GM19397 (cell line): ENCODE measurements at regions not wholly inside any gene's neighbourhood (a gene's known extent, or its start where the extent isn't known, plus 50 kb on each side); places are given as distances from the start of the nearest gene placed in this dataset.

Source experiments
- ATAC-seq: cut with Tn5 transposase; IDR thresholded peaks from one replicate; pipeline ENCODE4 v1.9.1; 2021; ENCODE audit warnings: mild to moderate bottlenecking, moderate library complexity; ENCODE audit not compliant: unreplicated experiment

DNA sequence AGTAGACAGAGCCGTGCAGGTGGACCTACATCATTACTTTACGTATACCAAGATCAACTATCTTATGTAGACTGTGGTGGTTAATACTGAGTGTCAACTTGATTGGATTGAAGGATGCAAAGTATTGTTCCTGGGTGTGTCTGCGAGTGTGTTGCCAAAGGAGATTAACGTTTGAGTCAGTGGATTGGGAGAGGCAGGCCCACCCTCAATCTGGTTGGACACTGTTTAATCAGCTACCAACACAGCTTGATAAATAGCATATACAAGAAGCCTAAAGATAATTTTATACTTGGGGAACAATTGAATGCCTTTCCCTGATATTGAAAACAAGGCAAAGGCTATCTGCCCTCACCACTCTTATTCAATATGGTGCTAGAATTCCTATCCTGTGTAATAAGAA, 604.2 kb upstream of the ZEB2 start:
- ATAC-seq = no peak

DNA sequence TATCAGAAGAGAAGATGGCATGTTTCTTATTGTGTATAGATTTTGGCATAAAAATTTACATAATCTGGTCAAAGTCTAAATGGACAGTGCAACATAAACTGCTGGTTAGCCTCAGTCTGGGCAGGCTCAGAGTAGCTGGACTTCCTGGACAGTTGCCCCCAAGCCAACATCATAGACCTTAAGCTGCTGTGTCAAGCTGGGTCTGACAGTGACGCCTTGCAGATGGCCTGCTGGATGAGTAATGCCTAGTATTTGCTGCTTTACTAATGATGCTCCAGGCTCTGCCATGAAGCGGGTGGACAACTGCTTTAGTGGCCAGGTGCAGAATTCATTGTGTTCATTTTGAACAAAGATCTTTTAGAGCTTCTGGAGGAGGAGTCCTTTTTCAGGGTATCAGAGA, 603.7 kb upstream of the ZEB2 start:
- ATAC-seq = no peak

DNA sequence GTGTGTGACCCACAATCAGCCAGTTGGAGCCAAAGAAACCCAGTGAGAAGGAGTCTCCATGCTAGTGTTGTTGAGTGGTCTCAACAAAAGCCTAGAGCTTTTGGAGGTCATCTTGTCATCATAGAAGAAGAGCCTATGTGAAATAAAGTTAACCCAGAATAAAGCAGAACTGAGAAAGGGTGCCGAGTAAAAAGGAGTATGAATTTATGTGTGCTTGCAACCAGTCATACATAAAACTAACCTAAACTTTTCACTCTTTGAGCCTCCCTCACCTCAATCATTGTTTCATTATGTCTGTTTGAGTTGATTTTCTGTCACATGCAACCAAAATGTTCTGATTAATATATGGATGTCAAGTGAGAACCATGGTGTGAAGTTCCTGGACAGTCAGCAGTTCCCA, 599.3 kb upstream of the ZEB2 start:
- no peak for ATAC-seq

DNA sequence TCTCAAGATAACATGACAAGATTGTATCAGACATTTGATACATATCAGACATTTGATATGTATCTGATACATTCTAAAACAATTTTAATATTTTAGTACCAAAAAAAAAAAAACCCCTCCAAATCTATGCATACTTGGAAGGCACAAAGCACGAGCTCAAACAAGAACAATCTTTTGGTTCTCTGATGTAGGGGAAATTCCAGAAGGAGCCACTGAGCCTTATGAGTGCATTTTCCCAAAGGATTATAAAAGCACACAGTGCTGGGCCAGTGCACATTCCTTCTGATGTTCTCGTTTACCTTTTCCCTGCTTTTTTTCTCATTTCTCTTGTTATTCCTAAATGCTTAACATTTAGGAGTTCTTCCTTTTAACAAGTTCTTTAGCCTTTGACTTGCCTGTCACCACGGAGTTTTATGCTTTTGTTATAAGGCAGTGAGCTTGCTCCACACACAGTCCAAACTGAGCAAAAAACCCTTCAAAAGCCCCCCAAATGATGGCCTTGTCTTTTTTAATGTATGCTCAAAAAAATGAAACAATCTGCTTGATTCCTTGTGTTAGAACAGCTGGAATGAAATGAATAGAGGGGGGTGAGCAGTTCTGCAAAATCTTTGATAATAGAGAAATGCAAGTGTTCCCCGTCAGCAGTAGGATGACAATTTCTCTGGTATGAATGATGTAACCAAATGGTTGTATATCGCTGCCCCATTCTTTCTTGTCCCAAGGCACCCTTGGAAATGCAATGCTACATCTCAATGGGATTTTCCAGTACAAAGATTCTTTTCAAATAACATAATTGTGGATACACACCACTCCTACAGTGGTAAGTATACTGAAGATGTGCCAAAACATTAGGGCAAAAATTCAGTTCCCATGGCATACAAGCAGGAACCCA, 597.2 kb upstream of the ZEB2 start:
- ATAC-seq = no peak

DNA sequence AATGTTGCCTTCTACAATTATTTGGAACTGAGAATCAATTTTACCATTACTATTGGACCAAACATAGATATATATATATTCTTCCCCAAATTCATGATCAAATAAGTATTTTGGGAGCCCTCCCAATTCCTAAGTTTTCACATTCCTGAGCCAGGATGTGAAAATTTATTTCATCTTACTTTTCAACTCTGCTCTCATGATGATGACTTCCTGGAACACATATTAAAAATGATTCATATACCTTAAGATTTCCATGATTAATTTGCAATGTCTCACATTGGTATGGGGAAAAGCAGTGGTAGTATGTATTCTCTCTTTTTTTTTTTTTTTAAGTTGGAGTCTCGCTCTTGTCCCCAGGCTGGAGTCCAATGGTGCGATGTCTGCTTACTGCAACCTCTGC, 596.1 kb upstream of the ZEB2 start:
- no peak for ATAC-seq

DNA sequence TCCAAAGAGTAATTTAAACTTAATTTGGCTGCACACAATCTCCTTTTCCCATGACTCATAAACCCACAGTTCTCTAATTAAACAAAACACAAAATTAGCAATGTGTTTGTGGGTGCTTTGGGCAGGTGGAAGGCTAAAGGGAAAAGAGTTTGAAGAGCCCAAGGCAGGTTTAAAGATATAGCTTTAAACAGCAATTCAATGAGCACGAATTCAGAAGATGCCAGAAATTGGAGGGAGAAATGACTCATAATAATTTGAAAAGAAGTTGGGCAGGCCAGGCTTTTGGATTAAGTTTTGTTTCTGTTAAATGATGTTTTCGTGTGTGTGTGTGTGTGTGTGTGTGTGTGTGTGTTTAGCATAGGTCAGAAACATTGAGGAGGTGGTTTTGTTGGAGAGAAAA, 594.8 kb upstream of the ZEB2 start:
- ATAC-seq = no peak

DNA sequence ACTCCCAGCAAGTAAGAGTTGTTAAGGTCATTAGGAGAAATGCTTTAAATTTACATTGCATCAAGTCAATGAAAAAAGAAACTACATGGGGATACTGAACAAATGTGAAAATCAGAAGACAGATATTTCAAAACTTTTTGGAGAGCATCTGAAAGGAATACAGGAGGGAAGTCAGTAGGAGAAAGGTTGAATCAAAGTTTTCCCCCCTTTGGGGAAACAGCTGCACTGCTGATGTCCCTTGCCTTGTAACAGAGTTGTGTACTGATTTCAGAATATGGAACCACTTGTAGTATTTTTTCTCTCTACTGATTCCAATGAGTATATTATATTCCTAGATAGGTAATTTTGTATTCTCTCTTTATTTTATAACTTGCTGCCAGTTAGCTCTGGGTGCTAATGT, 592.5 kb upstream of the ZEB2 start:
- no peak for ATAC-seq

DNA sequence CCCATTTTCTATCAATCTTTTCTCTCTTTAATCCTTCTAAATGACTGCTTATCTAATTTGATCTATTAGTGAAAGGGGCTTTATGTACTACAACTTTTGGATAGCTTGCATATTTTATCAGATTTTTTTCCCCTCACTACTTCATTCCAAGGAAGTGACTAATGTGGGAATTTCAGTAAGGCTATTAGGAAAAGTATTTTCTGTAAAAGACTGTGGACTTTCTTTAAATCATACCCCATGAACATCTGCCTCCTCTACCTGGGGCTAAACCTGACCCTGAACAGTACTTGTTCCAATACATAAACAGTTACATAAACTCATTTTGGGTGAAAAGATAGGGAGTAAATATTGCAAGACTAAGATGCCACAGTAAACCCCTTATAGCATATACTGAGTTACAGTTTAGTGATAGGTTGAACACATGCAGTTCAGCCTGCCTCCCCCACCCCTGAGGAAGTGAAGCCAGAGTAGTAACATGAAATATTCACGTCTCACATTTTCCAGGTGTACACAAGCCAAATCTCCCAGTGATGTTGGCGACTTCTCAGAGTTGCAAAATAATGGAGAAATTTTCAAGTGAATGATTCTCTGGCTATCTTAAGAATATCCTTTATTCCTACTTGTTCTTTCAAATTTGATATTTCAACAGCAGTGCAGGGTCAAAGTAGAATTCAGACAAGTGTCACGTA, 590.9 kb upstream of the ZEB2 start:
- no peak for ATAC-seq

DNA sequence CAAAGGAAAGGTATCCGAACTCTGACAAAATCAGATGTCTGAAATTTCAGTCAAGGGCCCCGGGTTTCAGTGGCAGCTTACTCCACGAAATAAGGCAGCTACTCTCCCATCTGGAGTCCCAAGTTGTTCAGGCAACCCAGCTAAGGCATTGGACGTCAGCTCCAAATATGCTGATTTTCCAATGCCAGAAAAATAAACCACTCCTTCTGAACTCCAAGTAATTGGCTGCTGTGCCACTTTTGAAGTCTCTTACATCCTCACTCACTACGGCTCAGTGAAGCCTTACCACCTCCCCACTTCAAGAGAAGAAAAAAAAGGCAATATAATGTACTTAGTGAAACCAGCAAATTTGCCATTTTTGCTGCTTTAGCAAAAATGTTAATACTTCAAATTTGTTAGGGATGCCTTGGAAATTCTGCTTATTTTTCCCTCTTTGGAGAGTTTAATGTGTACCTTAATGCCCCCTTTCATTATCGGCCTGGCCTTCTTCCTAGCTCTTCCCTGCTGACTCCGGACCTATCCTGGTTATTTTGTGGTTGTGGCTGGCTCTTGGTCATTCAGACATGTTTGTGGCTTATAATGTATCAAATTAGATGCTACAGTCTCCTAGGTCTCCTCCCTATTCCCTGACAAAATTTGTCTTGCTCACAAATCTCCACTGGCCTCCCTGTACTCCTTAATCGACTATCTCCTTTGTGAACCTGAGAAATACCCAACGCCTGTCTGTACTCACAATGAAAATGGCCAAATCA, 589.2 kb upstream of the ZEB2 start:
- no peak for ATAC-seq

DNA sequence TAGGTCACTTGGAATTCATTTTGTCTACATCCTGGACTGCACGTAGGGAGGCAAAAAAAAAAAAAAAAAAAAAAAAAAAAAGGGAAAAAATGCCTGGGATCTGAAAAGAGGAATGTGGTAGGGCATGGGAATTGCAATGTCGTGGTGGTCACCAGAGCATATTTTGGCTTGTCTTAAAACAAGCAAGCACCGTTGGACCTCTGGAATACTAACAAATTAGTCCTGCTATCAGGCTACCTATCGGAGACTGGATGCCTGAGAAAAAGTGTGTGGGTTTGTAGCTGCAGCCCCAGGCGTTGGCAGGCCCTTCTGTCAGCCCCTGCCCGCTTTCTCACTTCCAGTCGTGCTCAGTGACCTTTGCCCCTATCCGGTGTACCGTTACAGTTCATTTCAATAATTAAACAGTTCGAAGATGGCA, 588.5 kb upstream of the ZEB2 start:
- no peak for ATAC-seq

DNA sequence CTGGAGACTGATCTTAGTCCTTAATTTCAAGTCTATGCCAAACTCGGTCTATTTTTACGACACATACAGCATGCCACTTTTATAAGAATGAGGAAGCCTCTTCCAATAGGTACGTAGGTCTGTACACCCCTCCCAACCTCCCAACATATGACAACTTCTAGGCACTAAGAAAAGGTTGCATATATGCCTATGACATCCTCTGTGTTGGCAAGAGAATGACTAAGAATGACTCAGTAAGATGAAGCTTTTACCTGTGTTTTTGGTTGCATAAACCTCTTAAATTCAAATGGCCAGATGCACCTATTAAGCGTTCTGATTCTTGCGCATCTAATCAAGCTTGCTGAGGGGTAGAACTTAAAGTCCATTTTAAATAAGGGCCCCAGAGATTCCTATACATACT, 586.4 kb upstream of the ZEB2 start:
- ATAC-seq = no peak

DNA sequence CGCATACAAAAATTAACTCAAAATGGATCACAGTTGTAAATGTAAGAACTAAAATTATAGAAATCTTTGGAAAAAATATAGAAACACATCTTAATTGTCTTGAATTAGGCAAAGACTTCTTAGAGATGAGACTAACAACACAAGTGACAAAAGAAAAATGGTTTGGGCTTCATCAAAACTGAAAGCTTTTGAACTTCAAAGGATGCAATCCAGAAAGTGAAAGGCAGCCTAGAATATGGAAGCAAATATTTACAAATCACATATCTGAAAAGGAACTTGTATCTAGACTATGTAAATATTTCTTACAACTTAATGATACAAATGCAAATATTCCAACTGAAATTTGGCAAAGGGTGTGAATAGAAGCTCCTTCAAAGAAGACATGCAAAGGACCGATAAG, 582.8 kb upstream of the ZEB2 start:
- no peak for ATAC-seq

DNA sequence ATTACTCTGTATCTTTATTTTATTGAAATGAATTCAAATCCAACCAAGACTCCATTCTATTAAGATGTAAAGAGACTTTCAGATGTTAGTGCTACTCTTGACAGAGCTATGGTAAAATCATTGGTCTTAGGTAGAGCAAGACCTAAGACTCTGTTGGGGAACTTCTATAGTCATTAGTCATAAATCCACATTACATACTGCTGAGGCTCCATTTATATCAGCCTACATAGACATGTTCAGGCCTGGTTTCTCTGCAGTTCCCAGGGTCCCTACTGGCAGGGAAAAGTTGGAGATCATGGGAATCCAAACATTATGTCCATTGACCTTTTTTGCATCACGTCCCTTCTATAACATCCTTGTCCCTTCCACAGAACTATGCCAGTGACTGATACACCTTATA, 580.4 kb upstream of the ZEB2 start:
- ATAC-seq = no peak

DNA sequence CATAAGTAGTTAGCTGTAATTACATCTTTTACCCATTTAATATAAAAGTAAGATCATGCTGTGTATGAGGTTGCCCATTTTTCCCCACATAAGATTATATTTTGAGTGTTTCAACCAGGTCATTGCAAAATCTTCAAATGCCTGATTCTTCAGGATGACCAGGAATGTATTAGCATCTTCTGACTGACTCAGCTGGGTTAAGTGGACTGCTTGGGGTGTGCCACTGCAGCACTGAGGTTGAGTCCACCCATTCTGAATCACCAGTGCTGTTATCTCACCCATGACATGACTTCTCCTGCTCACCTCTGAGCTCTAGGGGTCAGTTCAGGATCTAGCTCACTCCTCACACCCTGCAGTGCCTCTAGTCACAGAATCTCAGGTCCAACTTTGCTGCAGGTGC, 576.7 kb upstream of the ZEB2 start:
- no peak for ATAC-seq

DNA sequence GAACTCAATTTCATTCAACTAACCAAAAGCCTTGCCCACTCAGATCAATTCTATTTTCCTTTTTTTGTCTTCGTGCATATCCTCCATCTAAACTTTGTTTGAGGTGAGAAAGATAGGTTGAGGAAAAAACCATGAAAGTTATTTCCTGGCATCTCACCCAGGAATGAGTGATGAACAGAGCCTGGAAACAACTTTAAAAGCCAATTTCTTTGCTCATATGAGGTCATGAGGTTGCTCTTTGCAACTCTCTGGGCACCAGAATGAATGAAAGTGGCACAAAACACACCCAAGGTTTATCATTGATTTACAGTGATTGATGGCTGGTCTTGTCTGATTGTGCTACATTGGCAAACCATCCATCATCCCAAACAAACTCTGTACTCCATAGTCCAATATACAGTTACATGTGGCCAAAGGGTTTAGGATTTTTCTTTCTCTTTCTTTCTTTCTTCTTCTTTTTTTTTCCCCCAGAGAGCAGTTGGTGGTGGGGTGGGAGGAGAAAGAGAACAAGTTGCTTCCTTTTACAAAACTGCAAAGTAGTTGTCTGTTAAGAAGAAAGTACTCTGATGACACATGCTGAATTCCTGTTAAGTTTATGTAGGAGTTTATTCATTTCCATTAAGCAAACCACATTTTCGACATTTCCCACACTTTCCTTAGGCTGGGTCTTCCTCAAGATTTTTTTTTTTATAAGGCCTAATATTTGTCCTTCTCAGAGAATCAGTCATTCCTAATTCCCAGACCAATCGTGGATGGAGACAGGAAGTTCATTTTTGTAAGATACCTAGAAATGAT, 575.9 kb upstream of the ZEB2 start:
- ATAC-seq = no peak

DNA sequence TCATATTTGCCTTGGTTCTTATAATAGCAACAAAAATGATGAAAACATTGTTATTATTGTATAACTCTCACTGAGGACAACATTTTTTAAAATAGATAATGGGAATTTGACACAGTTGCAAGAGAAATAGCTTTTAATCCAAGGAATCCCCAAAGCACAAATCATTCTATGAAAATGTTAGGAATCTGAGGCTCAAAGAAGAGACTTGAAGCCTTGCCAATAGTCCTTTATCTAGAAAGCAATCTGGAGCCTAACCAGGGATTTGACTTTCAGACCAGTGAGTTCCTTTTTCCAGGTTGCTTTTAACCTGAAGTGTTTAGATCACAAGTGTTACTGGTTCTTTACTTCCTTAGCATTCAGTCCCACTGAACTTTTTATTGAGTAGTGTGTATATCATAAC, 574.5 kb upstream of the ZEB2 start:
- no peak for ATAC-seq

DNA sequence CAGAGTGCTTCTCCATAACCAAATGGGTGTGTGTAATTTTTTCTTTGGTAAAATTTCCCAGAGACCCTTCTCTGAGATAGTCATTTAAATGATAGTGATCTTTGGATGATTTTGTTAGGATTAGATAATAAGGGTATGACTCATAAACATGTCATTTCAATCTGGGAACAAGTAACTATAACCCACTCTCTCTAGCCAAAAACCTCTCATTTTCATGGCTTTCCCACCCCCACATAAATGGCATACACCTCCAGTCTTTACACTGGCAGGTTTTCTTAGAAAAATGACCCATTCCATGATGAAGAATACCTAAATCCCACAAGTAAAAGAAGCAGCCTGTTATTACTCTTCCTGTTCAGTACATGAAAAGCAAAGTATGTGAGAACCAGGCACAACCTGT, 572.0 kb upstream of the ZEB2 start:
- ATAC-seq = no peak

DNA sequence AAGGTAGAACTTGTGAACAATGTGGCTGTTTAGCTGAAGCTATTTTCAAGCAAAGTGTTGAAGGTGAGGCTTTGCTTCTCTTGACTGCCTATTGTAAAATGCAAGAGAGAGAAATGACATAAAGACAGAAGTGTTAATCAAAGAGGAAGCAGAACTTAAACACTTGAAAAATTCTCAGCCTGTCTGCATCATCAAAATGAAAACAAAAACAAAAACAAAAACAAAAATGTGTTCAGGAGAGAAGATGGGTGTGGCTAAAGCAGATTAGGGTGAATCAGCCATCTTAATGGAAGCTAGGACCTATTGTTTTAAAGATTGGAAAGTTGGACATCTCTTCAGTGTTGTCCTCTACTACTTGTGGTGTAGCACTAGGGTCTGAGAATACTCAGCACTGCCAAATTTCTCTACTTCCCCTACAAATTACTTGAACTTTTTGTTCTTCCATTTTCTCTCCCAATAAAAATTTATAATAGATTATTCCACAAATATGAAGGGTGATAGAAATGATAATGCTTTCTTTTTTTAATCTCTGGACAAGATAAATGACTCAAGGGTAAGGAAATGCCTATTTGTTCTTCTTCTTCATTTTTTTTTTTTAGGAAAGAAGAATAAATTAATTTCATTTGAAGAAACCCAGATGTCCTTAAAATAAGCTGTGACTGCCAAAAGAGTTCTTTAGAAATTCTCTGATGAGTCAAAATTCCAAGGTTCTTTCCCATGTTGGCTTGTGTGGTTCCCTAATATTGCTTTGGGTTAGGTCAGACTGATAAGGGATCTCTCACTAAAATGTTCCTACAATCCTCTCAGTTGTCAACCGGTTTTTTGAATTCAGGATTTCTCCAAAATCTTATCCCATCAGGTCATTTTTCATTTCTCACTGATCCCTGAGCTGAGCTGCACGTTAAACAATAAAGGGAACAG, 571.2 kb upstream of the ZEB2 start:
- no peak for ATAC-seq

DNA sequence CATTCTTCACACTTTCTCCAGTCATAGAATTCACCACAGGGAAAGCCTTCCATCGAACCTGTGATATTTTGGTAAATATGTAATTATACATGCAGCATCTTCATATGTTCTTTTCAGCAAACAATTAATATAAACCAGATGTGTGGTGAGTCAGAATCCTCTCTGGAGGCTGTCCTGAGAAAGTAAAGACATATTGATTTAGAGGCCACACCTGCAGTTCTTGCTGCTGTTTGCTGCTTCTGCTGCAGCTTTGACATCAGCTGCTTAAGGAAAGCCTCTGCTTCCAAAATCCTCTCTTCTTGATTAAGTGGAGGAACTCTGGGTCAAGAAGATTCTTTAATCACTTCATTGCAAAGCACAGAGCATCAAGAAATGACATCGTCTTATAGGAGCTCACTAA, 568.8 kb upstream of the ZEB2 start:
- ATAC-seq = no peak

DNA sequence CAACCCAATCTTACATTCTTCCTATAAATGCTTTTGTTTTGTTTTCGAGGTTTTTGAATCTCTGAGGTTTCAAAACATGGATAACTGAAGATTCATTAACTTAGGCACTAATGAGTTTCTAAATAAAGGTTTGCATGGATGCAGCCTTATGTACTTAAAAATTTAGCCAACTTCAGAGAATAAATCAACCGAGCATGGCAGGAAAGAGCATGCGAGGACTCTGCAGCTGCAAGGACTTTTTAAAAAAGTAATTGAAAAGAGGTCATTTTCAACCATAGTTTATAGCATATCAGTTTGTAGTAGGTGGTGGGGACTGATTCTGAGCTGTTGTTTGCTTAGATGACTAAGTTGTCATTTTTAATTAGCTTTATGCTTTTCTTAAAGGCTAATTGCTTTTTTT, 567.0 kb upstream of the ZEB2 start:
- no peak for ATAC-seq
